ENCODE measurements at regions not wholly inside any gene's neighbourhood (a gene's known extent, or its start where the extent isn't known, plus 50 kb on each side); places are given as distances from the start of the nearest gene placed in this dataset.

- TF ChIP-seq CTCF (IDR thresholded peaks at IDR 0.05; ENCODE audit: insufficient read depth, low read length), result no peak
- DNase-seq (ENCODE audit: low read depth), result no peak
- no peak overlapping the region for H3K4me3 ChIP-seq (ENCODE audit: low read depth, low read length)
Measured at GRCh38 chr12:102760322-102760721, 156.7 kb downstream of the PAH start.

- DNase-seq (ENCODE audit: low read depth), result no peak
Measured at GRCh38 chr12:102759466-102759865, 157.6 kb downstream of the PAH start.

GRCh38 chr12:102757882-102758226 is 159.2 kb downstream of the PAH start:
- no peak for DNase-seq (ENCODE audit: low read depth)
- no peak for TF ChIP-seq CTCF (IDR thresholded peaks at IDR 0.05; ENCODE audit: insufficient read depth, low read length)
- no peak overlapping the region for H3K4me3 ChIP-seq (ENCODE audit: low read depth, low read length)

More at GRCh38 chr12:102759466-102759865, 157.6 kb downstream of the PAH start:
- TF ChIP-seq CTCF (IDR thresholded peaks at IDR 0.05; ENCODE audit: insufficient read depth, low read length), result no peak
- no peak overlapping the region for H3K4me3 ChIP-seq (ENCODE audit: low read depth, low read length)

- no peak for DNase-seq (ENCODE audit: low read depth)
- H3K4me3 ChIP-seq (ENCODE audit: low read depth, low read length), result no peak overlapping the region
- no peak for TF ChIP-seq CTCF (IDR thresholded peaks at IDR 0.05; ENCODE audit: insufficient read depth, low read length)
Measured at GRCh38 chr12:102757154-102757881, 159.7 kb downstream of the PAH start.

GRCh38 chr12:102756530-102756929 is 160.5 kb downstream of the PAH start:
- TF ChIP-seq CTCF (IDR thresholded peaks at IDR 0.05; ENCODE audit: insufficient read depth, low read length), result no peak
- H3K4me3 ChIP-seq (ENCODE audit: low read depth, low read length), result no peak overlapping the region
- DNase-seq (ENCODE audit: low read depth), result no peak

GRCh38 chr12:102755266-102755665 is 161.8 kb downstream of the PAH start:
- DNase-seq (ENCODE audit: low read depth), result no peak
- TF ChIP-seq CTCF (IDR thresholded peaks at IDR 0.05; ENCODE audit: insufficient read depth, low read length), result no peak
- no peak overlapping the region for H3K4me3 ChIP-seq (ENCODE audit: low read depth, low read length)

- no peak for TF ChIP-seq CTCF (IDR thresholded peaks at IDR 0.05; ENCODE audit: insufficient read depth, low read length)
- H3K4me3 ChIP-seq (ENCODE audit: low read depth, low read length), result no peak overlapping the region
- no peak for DNase-seq (ENCODE audit: low read depth)
Measured at GRCh38 chr12:102753802-102754201, 163.2 kb downstream of the PAH start.
